SU-DHL-6 (cell line): ENCODE measurements at regions not wholly inside any gene's neighbourhood (a gene's known extent, or its start where the extent isn't known, plus 50 kb on each side); places are given as distances from the start of the nearest gene placed in this dataset.

Source experiments
- CTCF ChIP-seq: fragments of 200-600 bp; sonication (generic); IDR thresholded peaks from one replicate; pipeline ENCODE4 v1.5.1; 2017; ENCODE audit warnings: antibody characterized with exemption, mild to moderate bottlenecking, low read length, moderate library complexity; ENCODE audit not compliant: insufficient read depth, poor library complexity, severe bottlenecking
- EZH2phosphoT487 ChIP-seq: fragments of 200-600 bp; sonication (generic), shearing (Covaris generic); conservative IDR thresholded peaks from 2 replicates; pipeline ENCODE4 v1.6.1; 2018; ENCODE audit warnings: mild to moderate bottlenecking, antibody characterized with exemption, low read length, moderate library complexity, mixed read lengths

- TF ChIP-seq CTCF (no peak), EZH2phosphoT487 (no peak)
Observed at GRCh38 chr5:54717870-54718269, 200.3 kb downstream of the SNX18 start.
